HCT116 (cell line): ENCODE measurements at regions not wholly inside any gene's neighbourhood (a gene's known extent, or its start where the extent isn't known, plus 50 kb on each side); places are given as distances from the start of the nearest gene placed in this dataset.

ENCODE experiments used
- EZH2phosphoT487 ChIP-seq: fragments of 200-600 bp; IDR thresholded peaks from 2 replicates; pipeline ENCODE4 v1.6.1; 2018; ENCODE audit warnings: antibody characterized with exemption, borderline replicate concordance
- POLR2A ChIP-seq: IDR thresholded peaks from 2 replicates; pipeline ENCODE4 v1.7.0; 2011; ENCODE audit warnings: borderline replicate concordance; ENCODE audit not compliant: insufficient read depth, insufficient read length; ENCODE audit errors: extremely low read depth
- POLR2AphosphoS5 ChIP-seq: IDR thresholded peaks from 2 replicates; pipeline ENCODE4 v1.6.1; 2011; ENCODE audit warnings: mild to moderate bottlenecking, low read depth, low read length, moderate library complexity
- SIN3A ChIP-seq: IDR thresholded peaks from 2 replicates; pipeline ENCODE4 v1.6.1; 2012; ENCODE audit warnings: low read depth
- SP1 ChIP-seq: IDR thresholded peaks from 2 replicates; pipeline ENCODE4 v1.6.1; 2012; ENCODE audit warnings: low read depth
- YY1 ChIP-seq: IDR thresholded peaks from 2 replicates; pipeline ENCODE4 v1.6.1; 2011; ENCODE audit warnings: low read length, low read depth, moderate library complexity, mild to moderate bottlenecking; ENCODE audit not compliant: insufficient replicate concordance; ENCODE audit errors: extremely low read depth
- TF ChIP-seq, protein P1 (sequence below), 3 experiments: fragments of 200-600 bp in 1 of 3; sonication (generic) in 1 of 3; IDR thresholded peaks in 2 of 3; conservative IDR thresholded peaks in 1 of 3; 2 replicates each; pipeline ENCODE4 v1.5.1; 2012 to 2017; ENCODE audit warnings: low read depth in 2 of 3, low read length in 2 of 3, antibody characterized with exemption in 1 of 3, borderline replicate concordance in 1 of 3, control low read depth in 1 of 3, mild to moderate bottlenecking in 1 of 3, mixed read lengths in 1 of 3, mixed run types in 1 of 3, moderate library complexity in 1 of 3; ENCODE audit not compliant: insufficient read depth in 1 of 3

DNA sequence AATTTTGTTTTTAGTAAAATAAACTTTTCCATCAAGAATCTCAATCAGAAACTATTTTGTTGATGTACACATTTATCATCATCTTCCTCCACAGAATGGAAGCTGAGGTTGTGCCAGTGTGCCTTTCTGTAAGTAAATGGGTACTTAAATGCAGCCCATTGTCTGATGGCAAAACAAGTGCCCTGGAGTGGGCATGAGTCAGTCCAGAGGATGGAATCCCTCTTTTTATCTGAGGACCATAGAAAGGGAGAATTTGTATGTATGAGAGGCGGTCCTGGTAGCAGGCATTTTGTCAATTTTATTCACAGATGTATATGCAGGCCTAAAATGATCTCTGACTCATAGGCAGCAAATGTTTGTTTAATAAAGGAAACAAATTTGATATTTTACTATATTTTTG lies 102.1 kb upstream of the MAGI2 start:
- TF ChIP-seq, protein P1, sequence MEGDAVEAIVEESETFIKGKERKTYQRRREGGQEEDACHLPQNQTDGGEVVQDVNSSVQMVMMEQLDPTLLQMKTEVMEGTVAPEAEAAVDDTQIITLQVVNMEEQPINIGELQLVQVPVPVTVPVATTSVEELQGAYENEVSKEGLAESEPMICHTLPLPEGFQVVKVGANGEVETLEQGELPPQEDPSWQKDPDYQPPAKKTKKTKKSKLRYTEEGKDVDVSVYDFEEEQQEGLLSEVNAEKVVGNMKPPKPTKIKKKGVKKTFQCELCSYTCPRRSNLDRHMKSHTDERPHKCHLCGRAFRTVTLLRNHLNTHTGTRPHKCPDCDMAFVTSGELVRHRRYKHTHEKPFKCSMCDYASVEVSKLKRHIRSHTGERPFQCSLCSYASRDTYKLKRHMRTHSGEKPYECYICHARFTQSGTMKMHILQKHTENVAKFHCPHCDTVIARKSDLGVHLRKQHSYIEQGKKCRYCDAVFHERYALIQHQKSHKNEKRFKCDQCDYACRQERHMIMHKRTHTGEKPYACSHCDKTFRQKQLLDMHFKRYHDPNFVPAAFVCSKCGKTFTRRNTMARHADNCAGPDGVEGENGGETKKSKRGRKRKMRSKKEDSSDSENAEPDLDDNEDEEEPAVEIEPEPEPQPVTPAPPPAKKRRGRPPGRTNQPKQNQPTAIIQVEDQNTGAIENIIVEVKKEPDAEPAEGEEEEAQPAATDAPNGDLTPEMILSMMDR (IDR thresholded peaks at IDR 0.05 in 2 of 3, conservative IDR thresholded peaks at IDR 0.05 in 1 of 3; ENCODE audit: borderline replicate concordance in 1 of 3, insufficient read depth in 1 of 3, low read depth in 2 of 3, low read length in 2 of 3), result no peak
- TF ChIP-seq POLR2AphosphoS5 (no peak), YY1 (no peak), SIN3A (no peak), SP1 (no peak), POLR2A (no peak), EZH2phosphoT487 (no peak)
